H1 (cell line): ENCODE measurements at regions not wholly inside any gene's neighbourhood (a gene's known extent, or its start where the extent isn't known, plus 50 kb on each side); places are given as distances from the start of the nearest gene placed in this dataset.

Experiments used
- CEBPB ChIP-seq: IDR thresholded peaks from 2 replicates; pipeline ENCODE4 v1.6.1; 2012; ENCODE audit warnings: low read depth, low read length
- CTCF ChIP-seq, 3 experiments: IDR thresholded peaks; 1 replicate in 2 of 3; 2 replicates in 1 of 3; pipeline versions ENCODE4 v1.5.1 to v1.6.1; 2011; ENCODE audit warnings: low read length in 3 of 3, mild to moderate bottlenecking in 3 of 3, inconsistent platforms in 2 of 3, low read depth in 1 of 3, moderate library complexity in 1 of 3; ENCODE audit not compliant: insufficient read depth in 1 of 3; ENCODE audit errors: control extremely low read depth in 1 of 3
- TCF12 ChIP-seq: IDR thresholded peaks from 2 replicates; pipeline ENCODE4 v1.6.1; 2011; ENCODE audit warnings: low read depth, mild to moderate bottlenecking, low read length

- TF ChIP-seq CEBPB (no peak), TCF12 (no peak), CTCF (IDR thresholded peaks at IDR 0.05; ENCODE audit: control extremely low read depth in 1 of 3, insufficient read depth in 1 of 3, low read depth in 1 of 3, low read length in 3 of 3) (no peak)
Observed at GRCh38 chr1:168942165-168942564, 164.3 kb upstream of the ATP1B1 start.
